ENCODE measurements at regions not wholly inside any gene's neighbourhood (a gene's known extent, or its start where the extent isn't known, plus 50 kb on each side); places are given as distances from the start of the nearest gene placed in this dataset.

DNA sequence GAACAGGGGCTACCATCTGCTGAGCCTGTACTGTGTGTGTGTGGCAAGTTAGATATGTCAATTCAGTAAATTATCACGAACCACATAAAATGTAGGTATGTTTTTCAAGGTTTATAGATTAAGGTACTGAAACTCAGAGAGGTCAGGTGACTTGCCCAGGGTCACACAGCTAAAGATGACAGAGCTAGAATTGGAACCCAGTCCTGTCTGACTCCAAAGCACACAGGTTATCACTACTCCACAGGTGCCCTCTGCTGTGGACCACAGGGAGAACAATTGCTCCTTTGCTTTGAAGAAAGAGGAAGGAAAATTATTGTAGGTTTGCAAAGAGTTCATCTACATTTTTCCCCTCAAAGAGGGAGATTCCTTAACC lies 229.7 kb upstream of the AGAP1 start:
- DNase-seq (ENCODE audit: low read depth) = no peak

DNA sequence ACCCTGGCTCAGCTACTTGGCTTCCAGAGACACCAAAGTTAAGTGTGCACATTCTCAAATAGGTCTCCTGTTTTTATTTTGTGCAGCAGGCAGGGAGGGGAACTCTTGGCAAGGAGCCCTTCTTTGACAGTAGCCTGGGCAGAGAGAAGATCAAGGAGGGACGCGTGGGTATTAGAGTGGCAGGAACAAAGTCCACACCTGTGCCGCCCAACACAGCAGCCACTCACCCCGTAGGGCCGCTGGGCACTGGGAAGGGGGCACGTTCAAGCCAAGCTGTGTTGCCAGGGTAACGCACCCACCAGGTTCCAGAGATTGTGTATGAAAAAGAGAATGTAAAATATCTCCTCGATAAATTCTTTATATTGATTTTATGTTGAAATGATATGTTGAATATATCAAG lies 229.3 kb upstream of the AGAP1 start:
- no peak for DNase-seq (ENCODE audit: low read depth)

DNA sequence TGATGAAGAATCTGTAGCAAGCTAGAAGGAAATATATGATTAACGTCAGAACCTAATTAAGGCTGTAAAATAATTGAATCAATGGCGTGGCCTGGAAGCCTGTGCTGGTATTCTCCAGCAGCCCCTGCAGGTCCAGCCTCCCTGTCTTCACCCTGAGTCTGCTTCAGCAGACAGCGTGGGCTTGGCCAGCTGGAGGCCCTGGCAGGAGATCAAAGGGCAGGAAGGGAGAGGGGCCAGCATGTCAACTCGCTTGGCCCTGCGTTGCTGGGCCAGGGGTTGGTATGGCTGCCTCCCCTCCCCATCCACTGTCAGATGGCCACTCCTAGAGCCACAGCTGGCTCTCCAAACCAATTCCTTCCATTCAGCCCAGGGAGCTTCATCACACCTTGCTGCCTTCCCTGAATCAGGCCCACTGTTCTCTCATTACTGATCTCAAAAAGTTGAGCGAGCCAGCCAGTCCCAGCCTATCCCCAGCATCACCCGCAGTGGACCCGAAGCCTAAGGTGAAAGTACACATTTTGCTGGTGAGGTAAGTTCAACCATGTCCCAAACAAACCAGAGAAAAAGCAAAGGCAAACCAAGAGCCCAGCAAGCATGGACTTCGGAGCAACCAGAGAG lies 228.4 kb upstream of the AGAP1 start:
- DNase-seq (ENCODE audit: low read depth) = no peak

DNA sequence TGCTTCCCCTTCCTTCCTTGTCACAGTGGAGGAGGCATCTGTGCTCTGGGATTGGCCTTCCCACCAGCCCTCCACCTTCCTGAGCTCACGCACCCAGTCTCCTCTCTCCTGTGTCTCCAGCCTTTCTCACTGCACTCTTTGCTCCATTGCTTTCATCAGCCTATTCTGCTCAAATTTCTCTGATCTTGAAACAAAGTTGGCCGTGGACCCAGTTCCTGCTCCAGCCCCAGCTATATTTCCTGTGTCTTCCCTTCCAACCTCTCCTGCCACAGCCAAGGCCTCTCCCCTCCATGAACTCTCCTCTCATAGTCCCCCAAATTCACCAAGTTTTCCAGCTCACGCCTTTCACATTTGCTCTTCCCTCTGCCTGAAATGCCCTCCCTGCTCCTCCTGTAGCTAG lies 226.6 kb upstream of the AGAP1 start:
- DNase-seq (ENCODE audit: low read depth) = no peak

DNA sequence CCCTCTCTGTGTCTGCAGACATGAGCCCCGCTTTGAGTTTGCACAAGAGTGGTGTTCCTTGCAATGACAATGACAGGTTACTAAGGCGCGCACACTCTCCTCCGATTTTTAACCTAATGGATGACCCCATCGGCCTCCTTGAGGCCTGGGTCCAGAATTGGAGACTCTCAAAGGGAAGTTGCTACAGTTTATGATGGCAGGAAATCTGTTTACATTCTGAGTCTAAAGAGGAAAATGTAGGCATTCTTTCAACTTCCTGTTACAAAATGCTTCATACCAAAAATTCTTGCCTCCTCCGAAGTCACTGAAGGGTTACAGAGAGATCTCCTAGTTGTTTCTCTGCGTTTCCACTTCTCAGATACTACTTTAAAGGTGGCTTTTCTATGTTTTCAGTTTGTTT lies 225.3 kb upstream of the AGAP1 start:
- DNase-seq (ENCODE audit: low read depth) = peak; percentile 38

DNA sequence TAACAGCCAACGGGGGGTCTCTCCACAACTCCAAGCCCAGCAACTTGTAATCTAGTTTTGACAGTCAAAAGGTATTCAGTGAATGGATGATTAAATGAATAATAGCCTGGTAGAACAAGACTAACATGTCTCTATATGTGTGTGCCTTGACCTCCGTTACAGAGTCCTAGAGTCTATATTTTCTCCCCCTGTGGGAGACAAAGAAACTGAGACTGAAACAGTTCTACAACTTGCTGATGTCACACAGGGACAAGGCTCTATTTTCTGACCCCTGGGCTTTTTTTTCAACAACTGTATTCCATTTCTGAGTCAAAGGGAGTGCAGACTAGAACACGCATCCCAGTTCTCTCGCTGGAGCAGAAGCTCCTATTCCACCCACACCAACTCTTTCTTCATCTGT lies 223.6 kb upstream of the AGAP1 start:
- DNase-seq (ENCODE audit: low read depth) = no peak

DNA sequence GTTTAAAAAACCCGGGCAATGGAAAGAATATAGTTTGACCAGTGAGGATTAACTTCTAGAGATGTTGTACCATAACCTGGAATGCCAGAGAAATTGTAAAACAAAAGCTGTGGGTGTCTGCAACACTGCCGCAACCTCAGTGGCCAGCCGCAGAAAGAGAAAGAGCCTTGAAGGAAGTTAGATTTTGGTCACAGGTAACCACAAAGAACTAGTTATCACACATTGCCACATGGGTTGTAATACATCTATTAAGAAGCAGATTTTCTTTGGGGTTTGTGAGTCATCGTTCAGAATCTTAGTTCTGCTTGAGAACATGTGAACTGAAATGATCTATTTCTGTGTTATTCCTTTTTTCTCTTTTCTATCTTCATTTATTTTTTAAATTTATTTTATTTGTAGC lies 222.9 kb upstream of the AGAP1 start:
- DNase-seq (ENCODE audit: low read depth) = peak; percentile 69

DNA sequence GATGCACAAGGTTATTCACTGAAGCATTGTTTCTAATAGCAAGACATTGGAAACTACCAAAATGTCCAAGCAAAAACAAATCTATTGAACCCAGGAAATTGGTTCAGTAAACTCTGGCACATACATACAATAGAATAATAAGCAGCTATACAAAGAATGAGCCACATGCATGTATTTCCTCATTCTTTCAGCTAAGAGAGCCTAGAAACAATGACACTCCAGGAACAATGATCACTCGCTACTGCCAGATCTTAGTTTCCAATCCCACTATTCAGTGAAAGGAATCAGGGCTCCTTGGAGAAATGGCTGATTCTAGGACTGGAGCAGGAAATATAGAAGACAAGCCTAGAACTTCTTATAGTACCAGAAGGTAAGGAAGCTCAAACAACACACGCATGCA lies 221.9 kb upstream of the AGAP1 start:
- no peak for DNase-seq (ENCODE audit: low read depth)

DNA sequence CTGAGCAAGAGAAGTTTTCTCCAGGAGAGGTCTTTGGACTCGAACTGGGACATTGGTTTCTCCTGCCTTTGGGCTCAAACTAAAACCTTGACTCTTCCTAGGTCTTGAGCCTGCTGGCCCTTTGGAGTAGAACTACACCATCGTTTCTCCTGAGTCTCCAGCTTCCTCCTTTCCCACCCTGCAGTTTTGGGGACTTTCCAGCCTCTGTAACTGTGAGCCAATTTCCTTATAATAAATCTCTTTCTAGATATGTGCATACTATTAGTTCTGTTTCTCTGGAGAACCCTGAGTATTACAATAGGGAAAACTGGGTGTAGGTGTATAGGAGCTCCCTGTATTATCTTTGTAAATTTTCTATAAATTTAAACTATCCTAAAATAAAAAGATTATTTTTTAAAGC lies 219.8 kb upstream of the AGAP1 start:
- DNase-seq (ENCODE audit: low read depth) = no peak

DNA sequence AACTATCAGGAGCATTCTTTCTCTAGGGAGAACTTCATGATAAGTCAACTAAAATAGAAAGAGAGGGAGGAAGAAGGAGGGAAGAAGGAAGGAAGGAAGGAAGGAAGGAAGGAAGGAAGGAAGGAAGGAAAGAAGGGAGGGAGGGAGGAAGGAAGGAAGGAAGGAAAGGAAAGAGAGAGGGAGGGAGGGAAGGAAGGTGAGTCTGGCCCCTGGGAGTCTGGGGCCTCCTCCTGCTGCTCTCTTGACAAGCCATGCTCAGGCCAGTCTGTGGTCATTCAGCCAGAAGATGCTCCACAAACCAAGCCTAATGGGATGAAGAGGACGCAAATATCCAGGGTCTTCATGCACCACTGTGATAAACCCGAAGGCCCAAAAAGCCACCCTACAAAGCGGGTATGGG lies 216.4 kb upstream of the AGAP1 start:
- DNase-seq (ENCODE audit: low read depth) = no peak

DNA sequence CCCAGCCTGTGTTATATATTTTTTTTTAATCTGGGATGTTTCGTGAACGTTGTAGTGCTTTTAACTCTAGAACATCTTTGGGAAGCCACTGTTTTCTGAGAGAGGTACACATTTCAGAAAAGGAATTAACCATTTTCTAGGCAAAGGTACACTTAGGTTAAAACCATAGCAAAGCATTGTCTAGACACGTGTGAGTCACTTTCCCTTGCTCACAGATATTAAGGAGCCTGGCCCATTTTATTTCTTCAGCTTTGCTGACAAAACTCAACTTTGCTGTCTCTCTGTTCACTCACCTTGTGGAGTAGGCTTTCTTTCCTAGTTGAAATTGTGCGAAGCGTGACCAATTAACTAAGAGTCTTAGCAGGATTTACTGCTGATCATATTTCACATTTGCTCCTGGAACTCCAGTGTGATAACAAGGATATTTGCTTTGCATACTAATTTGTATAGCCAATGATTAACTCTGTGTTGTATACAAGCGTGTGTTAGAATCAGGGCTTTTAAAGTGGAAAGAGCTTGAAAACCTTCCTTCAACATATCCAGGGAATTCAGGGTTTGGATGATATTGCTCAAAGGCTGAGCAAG lies 215.0 kb upstream of the AGAP1 start:
- no peak for DNase-seq (ENCODE audit: low read depth)

DNA sequence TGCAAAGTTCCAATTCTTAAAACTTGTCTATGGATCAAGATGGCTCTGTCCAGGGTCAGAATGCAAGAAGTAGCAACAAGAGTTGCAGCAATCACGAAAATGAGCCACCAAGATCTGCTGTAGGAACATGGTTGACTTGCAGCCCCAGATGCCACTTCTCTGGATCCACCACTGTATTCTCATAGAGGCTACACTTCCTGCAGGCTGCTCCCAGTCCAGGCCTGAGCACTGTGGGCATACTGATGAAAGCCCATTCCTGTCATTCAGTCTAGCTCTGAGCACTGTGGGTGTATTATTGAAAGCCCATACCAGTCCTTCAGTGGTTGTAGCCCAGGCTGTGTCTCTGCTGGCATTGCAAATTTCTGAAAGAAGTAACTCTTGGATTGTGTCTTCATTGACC lies 213.9 kb upstream of the AGAP1 start:
- no peak for DNase-seq (ENCODE audit: low read depth)

DNA sequence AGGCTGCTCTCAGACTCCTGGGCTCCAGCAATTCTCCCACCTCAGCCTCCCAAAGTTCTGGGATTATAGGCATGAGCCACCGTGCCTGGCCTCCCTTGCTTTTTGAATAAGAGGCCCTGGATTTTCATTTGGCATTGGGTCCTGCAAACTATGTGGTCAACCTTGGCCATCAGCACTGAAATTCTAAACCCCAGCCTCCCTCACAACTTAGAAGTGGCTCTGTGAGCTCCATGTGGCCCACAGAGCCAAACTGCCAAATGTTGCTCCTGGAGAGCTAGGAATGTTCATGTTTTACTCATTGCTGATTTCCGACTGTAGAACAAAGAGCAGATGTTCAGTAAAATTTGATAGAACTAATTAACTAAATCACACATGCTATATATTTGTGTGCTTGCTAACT lies 210.6 kb upstream of the AGAP1 start:
- DNase-seq (ENCODE audit: low read depth) = no peak

DNA sequence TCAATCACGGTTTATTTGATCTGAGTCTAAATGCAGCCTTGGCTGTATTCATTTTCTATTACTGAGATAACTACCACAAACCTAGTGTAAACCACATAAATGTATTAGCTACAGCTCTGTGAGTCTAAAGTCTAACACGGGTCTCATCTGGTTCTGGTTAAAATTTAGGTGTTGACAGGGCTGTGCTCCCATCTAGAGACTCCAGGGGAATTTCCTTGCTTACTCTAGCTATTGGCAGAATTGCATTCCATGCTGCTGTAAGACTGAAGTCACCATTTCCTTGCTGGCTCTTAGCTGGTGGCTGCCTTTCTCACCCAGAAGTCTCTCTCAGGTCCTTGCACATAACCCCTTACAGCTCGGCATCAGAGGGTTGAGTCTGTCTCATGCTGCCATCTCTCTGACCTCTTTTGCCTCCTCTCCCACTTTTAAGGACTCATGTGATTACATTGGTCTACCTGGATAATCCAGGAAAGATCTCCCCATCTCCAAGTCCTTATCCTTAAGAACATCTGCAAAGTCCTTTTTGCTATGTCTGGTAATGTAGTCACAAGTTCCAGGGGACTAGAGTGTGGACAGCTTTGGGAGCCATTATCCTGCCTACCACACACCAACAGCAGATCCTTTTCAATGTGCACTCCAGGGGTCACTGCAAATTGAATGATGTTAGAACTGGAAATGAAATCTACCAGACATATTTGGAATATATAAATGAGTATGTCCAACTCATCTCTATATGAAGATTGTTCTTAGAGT lies 207.0 kb upstream of the AGAP1 start:
- DNase-seq (ENCODE audit: low read depth) = no peak

DNA sequence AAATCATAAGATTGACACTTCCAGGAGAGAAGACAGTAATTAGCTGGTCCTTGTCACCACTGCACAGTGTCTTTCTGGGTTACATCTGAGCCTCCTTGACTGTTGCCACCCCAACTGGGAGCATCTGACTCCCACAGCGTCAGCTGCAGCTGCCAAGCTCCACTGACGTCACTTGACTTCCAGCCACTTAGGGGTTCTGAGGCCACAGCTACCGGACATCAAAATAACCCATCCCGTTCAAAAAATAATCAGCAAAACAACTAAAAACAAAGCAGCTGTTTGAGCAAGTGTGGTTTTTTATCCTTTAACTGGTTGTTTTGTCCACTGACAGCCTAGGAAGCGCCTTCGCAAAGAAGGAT lies 206.5 kb upstream of the AGAP1 start:
- no peak for DNase-seq (ENCODE audit: low read depth)

DNA sequence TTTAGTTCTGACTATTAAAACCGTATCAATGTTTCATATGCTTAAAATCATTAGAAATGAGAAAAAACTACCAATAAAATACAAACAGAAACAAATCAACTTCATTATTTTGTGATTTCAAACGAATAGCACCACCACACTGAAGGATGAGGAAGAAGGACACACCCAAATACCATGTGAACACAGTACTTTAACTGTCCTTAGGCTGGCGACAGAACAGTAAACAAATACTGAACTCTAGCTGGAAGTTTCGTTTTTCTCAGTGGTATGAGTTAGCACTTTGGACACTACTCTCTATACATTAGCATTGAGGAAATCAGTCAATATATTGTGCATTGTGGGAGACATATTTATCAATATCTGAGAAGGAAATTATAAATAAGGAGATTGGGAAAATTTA lies 202.4 kb upstream of the AGAP1 start:
- DNase-seq (ENCODE audit: low read depth) = no peak

DNA sequence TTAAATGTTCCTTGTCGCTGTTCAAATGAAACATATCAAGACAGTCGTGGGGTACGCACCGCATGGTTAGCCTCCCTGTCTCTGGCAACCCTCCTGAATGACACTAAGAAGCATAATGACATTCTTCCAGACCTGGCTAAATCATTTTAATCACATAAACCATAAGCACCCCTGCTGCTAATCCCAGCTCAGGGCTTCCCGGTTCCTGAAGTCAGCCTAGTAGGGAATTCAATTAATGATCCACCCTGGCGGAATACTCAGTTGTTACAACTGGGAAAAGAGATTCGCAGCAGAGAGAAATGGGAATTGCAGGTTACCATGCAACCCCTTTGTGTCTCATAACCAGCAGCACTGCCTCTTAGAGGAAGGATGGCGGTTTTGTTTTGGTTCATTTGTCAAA lies 200.8 kb upstream of the AGAP1 start:
- DNase-seq (ENCODE audit: low read depth) = no peak

DNA sequence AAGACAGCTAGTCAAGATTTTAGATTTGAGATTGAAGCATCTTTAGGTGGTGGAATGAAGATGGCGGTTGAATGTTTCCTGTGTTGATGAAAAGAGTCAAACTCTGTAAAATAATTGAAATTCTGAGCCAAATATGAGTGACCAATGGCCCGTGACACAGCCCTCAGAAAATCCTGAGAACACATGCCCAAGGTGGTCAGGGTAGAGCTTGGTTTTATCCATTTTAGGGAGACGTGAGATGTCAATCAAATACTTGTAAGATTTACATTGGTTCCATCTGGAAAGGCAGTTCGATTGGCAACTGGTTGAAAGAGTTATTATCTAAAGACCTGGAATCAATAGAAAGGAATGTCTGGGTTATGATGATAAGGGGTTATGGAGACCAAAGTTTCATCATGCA lies 198.0 kb upstream of the AGAP1 start:
- no peak for DNase-seq (ENCODE audit: low read depth)

DNA sequence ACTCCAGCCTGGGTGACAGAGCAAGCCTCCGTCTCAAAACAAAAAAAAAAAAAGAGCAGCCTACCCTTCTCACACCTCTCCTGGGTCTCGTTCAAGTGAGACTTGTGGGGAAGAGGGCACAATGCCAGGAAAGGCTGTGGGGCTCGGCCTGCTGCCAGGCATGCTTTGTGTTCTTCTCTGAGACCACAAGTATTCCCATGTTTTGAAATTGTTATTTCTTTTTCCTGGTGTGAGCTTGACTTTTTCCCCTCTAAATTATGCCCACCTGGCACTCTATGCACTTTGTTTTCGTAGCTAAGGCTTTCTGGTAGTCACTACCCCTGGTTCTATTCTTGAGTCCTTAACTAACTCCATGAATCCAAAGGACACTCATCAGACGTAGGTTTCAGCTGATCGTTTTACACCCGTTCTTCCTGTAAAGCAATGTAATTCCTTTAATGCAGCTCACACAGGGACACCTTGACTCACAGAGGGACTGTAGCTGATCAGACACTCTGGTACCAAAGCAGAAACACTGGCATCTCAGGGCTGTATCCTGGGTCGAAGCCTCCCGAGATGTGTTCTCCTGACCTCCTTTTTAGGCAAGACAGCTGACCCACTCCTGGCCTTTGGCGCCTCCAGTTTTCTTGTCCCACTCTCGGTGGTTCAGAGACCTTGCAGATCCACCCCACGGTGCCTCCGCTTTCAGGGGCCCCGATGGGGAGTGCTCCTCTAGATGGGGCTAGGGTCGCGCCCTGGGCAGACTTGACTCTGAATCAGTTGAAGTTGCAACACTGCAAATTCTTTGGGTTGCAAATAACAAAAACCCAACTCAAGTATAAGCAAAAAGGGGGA lies 193.3 kb upstream of the AGAP1 start:
- DNase-seq (ENCODE audit: low read depth) = peak; percentile 31

DNA sequence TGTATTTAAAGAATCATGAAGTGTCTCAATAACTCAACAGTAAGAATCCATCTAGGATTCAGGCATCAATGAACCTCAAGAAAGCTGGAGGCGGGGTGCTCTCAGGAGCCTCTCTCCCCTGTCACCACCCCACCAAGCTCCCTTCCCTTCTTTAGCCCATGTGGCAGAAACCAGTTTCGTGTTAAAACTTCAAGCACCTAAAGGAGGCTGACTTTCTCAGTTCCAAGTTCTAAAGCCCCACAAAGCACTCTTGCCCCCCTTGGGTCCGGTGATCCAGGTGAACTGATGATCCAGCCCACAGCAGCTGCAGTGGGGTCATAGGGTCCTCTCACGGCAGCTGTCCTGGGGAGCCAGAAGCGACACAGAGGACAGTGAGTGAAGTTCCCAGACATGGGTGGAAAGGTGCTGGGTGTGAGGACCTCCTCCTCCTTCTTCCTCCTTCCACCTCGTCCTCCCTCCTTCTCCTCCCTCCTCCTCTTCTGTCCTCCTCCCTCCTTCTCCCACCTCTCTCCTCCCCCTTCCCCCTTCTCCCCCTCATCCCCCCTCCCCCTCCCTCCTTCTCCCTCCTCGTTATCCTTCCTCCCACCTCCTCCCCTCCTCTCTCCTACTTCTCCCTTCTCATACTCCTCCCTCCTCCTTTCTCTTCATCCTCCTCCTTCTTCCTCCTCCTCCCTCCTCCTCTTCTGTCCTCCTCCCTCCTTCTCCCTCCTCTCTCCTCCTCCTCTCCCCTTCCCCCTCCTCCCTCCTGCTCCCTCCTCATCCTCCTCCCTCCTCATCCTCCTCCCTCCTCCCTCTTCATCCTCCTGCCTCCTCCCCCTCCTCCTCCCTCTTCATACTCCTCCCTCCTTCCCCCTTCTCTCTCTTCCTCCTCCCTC lies 192.4 kb upstream of the AGAP1 start:
- no peak for DNase-seq (ENCODE audit: low read depth)

DNA sequence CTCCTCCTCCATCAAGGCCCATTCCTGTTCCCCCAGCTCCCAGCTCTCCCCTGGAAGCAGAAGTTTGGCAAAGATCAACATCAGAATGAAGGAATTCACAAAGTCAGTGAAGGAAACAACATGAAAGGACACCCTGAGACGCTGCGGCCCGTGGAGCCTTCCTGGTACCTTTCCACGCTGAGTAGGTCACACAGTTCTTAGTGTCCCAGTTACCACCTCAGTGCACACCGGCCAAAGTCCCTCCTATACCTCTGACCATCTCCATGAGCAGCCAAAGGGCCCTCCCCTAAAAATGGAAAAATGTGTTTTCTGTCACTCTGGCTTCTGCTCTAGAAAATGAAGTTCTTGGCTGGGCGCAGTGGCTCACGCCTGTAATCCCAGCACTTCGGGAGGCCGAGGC lies 191.6 kb upstream of the AGAP1 start:
- no peak for DNase-seq (ENCODE audit: low read depth)
